Esophagus mucosa (tissue), 1 donor: ENCODE measurements at regions not wholly inside any gene's neighbourhood (a gene's known extent, or its start where the extent isn't known, plus 50 kb on each side); places are given as distances from the start of the nearest gene placed in this dataset.
"Not testable (repeated sequence)": the region's sequence is repeated elsewhere in the genome, so short reads cannot be mapped to it uniquely, and the experiment has no call there.

Experiments used
- ATAC-seq: fragments of 200-7000 bp; cut with Tn5 transposase; one replicate; pipeline ENCODE4 v1.9.1; 2020
- donor health status: DM: yes; HTN: yes; CAD: no.

DNA sequence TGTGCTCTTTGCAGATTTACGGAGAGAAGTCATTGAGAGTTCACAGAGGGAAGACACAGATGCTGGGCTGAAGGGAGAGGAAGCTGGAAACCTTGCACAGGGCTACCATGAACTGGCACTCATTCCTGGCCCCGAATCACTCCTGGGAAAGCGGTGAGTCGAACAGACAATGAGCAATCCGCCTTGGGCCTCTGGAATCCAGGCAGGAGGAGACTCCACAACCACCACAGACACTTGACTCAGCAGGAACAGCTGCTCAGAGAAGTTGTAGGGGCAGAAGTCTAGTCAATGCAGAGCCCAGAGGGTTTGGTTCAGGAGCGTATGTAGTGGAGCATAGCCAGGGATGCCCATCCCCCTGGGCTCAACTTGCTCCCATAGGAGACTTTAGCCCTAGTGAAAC, 62.8 kb upstream of the GRIA3 start:
- no peak for ATAC-seq

DNA sequence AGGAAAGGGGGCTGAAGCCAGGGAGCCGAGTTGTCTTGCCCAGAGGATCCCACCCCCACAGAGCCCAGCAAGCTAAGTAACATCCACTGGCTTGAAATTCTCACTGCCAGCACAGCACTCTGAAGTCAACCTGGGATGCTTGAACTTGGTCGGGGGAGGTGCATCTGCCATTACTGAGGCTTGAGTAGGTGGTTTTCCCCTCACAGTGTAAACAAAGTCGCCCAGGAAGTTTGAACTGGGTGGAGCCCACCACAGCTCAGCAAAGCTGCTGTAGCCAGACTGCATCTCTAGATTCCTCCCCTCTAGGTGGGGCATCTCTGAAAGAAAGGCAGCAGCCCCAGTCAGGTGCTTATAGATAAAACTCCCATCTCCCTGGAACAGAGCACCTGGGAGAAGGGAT, 54.3 kb upstream of the GRIA3 start:
- ATAC-seq: not testable (repeated sequence)
